ENCODE measurements at regions not wholly inside any gene's neighbourhood (a gene's known extent, or its start where the extent isn't known, plus 50 kb on each side); places are given as distances from the start of the nearest gene placed in this dataset.

GRCh38 chr5:89260254-89260653 is 377.3 kb upstream of the MEF2C start:
- TF ChIP-seq POLR2A (IDR thresholded peaks at IDR 0.05; ENCODE audit: low read depth, low read length) = no peak
- TF ChIP-seq CTCF (conservative IDR thresholded peaks at IDR 0.05; ENCODE audit: low read depth, low read length) = peak; percentile 31; the same call in 1 of the 2 replicates
- TF ChIP-seq SMC3 (IDR thresholded peaks at IDR 0.05; ENCODE audit: low read depth, low read length) = peak; percentile 17
- no peak for TF ChIP-seq MXI1 (IDR thresholded peaks at IDR 0.05; ENCODE audit: borderline replicate concordance, low read depth, low read length)
- TF ChIP-seq RAD21 (IDR thresholded peaks at IDR 0.05; ENCODE audit: low read length) = peak; percentile 45; the same call in 1 of the 2 replicates
- TF ChIP-seq RCOR1 (IDR thresholded peaks at IDR 0.05; ENCODE audit: insufficient replicate concordance, low read length) = no peak
- no peak for TF ChIP-seq BHLHE40 (IDR thresholded peaks at IDR 0.05; ENCODE audit: low read depth, low read length)
- TF ChIP-seq FOS (IDR thresholded peaks at IDR 0.05; ENCODE audit: low read depth, low read length) = no peak
